Activated naive CD4-positive, alpha-beta T cell treated with anti-CD3 and anti-CD28 coated beads for 36 hours (primary cell): ENCODE measurements at regions not wholly inside any gene's neighbourhood (a gene's known extent, or its start where the extent isn't known, plus 50 kb on each side); places are given as distances from the start of the nearest gene placed in this dataset.
A peak's percentile ranks its signal among the peaks of the same experiment; 100 is the strongest.

Source experiments
- CTCF ChIA-PET: fragments of 350-600 bp; sonication (Branson Sonifier 250); formaldehyde crosslinking; loops from one replicate; lab custom pipeline; 2021; ENCODE audit warnings: antibody characterized with exemption; lab: Charles Lee
- DNase-seq: peaks from one replicate; pipeline ENCODE4 v3.0.0-alpha.2; 2020
- H3K27ac Mint-ChIP-seq: one replicate; pipeline ENCODE4 v1.8.0; 2021; ENCODE audit warnings: mild to moderate bottlenecking, mixed read lengths
- H3K27me3 Mint-ChIP-seq: one replicate; pipeline ENCODE4 v1.8.0; 2021; ENCODE audit warnings: low read depth, mixed read lengths
- H3K36me3 Mint-ChIP-seq: one replicate; pipeline ENCODE4 v1.8.0; 2021; ENCODE audit warnings: low read depth, mixed read lengths
- H3K4me1 Mint-ChIP-seq: one replicate; pipeline ENCODE4 v1.8.0; 2021; ENCODE audit warnings: low read depth, mixed read lengths
- H3K4me3 Mint-ChIP-seq: one replicate; pipeline ENCODE4 v1.8.0; 2021; ENCODE audit warnings: mild to moderate bottlenecking, moderate library complexity, mixed read lengths
- H3K9me3 Mint-ChIP-seq: one replicate; pipeline ENCODE4 v1.8.0; 2021; ENCODE audit warnings: mixed read lengths
- intact Hi-C: fragments of 100-400 bp; cut with micrococcal nuclease; formaldehyde crosslinking; loops from one replicate; pipeline ENCODE4 v1.15.1; 2023

DNA sequence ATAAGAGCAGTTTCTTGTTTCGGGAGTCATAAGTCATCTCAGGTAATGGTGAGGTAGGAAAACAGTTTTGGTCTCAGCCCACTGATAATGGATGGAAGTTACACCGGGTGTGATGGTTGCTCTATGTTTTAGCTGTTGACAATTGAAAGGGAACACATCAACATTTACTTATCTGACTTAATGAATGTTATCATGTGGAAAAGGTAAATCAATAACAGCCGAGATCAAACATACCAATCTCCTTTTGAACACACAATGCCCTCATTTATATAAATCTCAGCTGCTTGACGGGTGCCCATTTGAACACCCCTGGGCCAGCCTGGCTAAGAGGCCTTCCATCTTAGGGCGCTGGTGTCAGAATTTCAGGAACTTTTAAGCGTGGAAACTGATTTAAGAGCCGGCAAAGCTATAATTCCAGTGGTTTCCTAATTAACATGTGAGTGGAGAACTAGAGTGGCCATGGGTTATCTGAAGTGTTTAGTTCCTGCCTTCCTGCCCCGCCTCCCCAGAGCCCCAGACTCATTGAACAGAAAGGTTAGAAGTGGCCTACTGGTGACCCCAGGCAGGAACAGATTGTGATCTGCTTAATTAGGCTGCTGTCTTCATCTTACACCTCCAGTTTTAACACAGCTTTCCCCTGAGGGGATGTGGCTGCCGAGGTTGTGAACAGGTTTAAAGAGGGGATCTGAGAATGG, 572.7 kb downstream of the FGF9 start:
- no peak for DNase-seq
- H3K4me1 Mint-ChIP-seq, result peaks cover 2% of the 10 kb centered on the region
- no peak overlapping the region for H3K4me3 Mint-ChIP-seq
- no peak overlapping the region for H3K27ac Mint-ChIP-seq
- CTCF ChIA-PET, result interaction anchor here (0.8 kb wide), 1 partner anchor 36 kb away, joined by 3 read pairs; no protein-coding TSS in a partner anchor
- H3K36me3 Mint-ChIP-seq, result no peaks in the 10 kb centered on the region
- intact Hi-C loops, result no loop called here
- no peaks in the 10 kb centered on the region for H3K27me3 Mint-ChIP-seq
- H3K9me3 Mint-ChIP-seq, result no peaks in the 10 kb centered on the region

DNA sequence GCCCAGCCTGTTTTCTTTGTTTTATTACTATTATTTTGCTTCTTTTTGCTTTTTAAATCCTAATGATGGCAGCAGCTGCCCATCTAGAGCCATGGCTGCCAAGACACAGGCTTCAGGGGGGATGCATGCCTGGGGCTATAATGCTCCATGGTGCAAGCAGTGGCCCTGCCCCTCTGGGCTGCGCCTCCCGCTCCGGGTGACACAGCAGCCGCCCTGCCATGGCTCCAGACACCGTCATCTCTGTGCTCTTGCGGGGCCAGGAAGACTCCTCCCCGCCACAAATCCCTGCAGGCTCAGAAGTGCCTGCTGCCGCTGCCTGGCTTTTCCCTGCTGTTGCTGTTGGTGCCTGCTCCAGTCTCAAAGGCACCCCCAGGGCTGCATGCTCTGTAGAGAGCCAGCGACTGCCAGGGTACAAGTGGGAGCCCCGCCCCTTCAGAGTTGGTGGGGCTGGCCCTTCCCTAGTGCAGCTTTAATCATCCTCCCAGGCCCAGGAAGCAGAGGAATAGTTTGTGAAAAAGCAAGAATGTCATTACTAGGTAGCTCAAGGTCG, 581.5 kb downstream of the FGF9 start:
- no peak for DNase-seq
- Mint-ChIP-seq H3K9me3 (no peaks in the 10 kb centered on the region), H3K4me3 (no peak overlapping the region), H3K4me1 (no peaks in the 10 kb centered on the region), H3K27me3 (no peaks in the 10 kb centered on the region), H3K27ac (no peak overlapping the region), H3K36me3 (no peaks in the 10 kb centered on the region)
- CTCF ChIA-PET, result no interaction called here
- intact Hi-C loops, result no loop called here

DNA sequence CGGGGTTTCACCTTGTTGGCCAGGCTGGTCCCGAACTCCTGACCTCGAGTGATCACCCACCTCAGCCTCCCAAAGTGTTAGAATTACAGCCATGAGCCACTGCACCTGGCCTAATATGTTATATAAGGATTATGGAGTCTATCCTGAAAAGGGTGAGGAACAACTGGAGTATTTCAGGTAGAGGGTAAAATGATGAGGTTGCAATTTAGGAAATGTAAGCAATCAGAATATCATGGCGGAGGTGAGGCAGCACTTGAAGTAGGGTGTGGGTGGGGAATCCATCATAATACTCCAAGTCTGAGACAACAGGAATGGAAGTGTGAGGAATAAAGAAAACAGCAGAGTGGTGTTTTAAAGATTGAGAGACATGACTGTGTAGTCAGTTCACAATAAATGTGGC, 582.2 kb downstream of the FGF9 start:
- no peak overlapping the region for H3K27ac Mint-ChIP-seq
- intact Hi-C loops, result no loop called here
- H3K36me3 Mint-ChIP-seq, result no peaks in the 10 kb centered on the region
- DNase-seq, result no peak
- H3K9me3 Mint-ChIP-seq, result no peaks in the 10 kb centered on the region
- no peaks in the 10 kb centered on the region for H3K27me3 Mint-ChIP-seq
- no peak overlapping the region for H3K4me3 Mint-ChIP-seq
- H3K4me1 Mint-ChIP-seq, result no peaks in the 10 kb centered on the region
- CTCF ChIA-PET, result no interaction called here

DNA sequence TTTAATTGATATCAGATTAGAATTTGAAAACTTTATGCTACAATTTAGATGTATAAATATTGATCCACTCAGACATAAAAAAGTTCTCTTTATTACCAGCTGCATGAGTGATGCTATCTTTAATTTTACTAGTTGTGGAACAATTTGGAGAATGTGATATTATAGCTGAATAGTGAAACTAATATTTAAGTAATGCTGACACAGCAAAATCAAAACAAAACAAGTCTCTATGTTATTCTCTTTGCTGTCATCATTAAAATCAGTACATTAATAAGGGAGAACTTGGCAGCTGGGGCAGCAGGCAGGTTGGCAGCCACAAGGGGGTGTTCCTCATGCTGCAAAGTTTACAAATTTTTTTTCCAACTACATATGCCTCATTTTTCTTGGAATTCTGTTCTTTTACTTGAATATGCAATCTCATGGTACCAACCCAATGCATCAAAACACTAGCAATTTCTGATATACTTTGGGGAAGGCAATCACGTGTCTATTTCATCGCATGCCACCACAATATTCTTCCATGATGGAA, 585.3 kb downstream of the FGF9 start:
- intact Hi-C loops, result no loop called here
- no peak overlapping the region for H3K4me3 Mint-ChIP-seq
- no peak overlapping the region for H3K27ac Mint-ChIP-seq
- no peak for DNase-seq
- H3K36me3 Mint-ChIP-seq, result no peaks in the 10 kb centered on the region
- no peaks in the 10 kb centered on the region for H3K4me1 Mint-ChIP-seq
- CTCF ChIA-PET, result interaction anchor here (0.7 kb wide), 1 partner anchor 195 kb away, joined by 4 read pairs; no protein-coding TSS in a partner anchor
- H3K27me3 Mint-ChIP-seq, result no peaks in the 10 kb centered on the region
- no peaks in the 10 kb centered on the region for H3K9me3 Mint-ChIP-seq

DNA sequence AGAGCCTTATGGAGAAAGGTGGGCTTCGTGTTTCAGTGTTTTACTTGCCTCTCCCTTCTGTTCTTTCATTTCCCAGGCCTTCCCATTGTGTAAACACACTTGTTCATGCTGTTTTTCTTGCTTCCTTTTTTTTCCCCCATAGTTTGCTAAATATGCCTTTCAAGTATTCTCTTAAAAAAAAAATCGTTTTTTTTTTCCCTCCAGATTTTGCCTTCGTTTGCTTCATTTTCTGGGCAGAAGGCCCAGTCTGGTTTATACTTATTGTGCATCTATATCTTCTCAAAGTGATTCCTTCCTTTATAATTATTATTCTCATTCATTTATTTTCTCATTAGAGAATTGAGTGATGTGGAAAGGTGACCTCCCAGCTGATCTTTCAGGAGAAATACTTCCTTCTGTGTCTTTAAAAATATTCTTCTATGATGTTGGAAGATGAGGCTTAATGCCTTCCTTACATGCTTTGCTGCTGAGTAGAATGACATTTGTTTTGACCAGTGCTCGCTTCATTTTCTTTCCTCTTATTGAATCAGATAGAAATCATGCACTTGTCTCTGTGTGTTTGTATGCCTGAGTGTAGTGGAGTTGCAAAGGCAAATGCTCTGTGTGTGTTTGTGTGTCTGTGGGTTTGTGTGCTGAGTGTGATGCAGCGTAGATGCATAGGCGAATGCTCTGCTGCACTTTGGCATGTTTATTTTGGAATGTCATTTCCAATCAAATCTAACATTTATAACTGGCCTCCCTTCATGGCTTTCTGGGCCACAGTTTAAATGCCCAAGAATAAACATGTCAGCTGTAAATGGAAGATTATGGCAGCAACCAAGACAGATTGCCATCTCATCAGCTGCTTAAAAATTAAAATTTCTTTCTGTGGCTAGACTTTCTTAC, 591.4 kb downstream of the FGF9 start:
- no peaks in the 10 kb centered on the region for H3K27me3 Mint-ChIP-seq
- no peak overlapping the region for H3K27ac Mint-ChIP-seq
- intact Hi-C loops, result no loop called here
- CTCF ChIA-PET, result interaction anchor here (0.7 kb wide), 1 partner anchor 16 kb away, joined by 6 read pairs; no protein-coding TSS in a partner anchor
- H3K36me3 Mint-ChIP-seq, result no peaks in the 10 kb centered on the region
- no peaks in the 10 kb centered on the region for H3K9me3 Mint-ChIP-seq
- no peaks in the 10 kb centered on the region for H3K4me1 Mint-ChIP-seq
- no peak for DNase-seq
- no peak overlapping the region for H3K4me3 Mint-ChIP-seq

DNA sequence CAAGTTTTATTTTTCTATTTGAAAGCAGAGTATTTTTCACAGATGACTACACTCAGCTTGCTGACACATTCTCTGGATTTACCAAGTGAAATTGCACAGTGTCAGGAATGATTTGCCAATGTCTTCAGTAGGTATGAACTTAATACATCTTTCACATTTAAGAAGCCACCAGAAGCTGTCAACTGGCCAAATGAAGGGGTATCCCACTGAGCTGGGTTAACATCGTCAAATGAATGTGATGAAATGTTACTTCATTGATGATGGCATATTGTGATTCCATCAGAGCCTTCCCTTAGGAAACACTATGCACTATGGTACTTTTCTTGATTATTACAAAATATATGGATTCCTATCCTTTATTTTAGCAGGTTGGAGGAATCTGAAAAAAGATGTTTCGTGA, 592.3 kb downstream of the FGF9 start:
- Mint-ChIP-seq H3K27me3 (no peaks in the 10 kb centered on the region), H3K27ac (no peak overlapping the region), H3K4me1 (no peaks in the 10 kb centered on the region), H3K4me3 (no peak overlapping the region), H3K36me3 (no peaks in the 10 kb centered on the region), H3K9me3 (peaks cover 3% of the 10 kb centered on the region)
- intact Hi-C loops, result no loop called here
- CTCF ChIA-PET, result no interaction called here
- no peak for DNase-seq

DNA sequence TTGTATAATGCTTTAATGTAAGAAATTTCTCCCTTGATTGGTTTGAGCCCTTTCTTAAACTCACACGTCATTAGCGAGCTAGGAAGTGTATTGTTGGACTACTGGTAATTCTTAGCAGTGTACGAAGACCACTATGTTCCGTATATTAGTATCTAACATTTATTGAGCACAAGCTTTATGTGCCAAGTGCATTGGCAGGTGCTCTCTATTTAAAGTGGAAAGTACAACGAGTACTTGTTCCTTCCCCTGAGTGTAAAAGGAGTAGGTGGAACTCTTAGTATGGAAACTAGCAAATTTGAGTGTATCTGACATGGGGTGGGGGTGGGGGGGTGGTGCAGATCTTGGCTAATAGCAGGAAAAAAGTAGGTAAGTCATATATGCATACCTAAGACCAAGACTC, 594.7 kb downstream of the FGF9 start:
- H3K9me3 Mint-ChIP-seq, result peaks cover 3% of the 10 kb centered on the region
- no peaks in the 10 kb centered on the region for H3K4me1 Mint-ChIP-seq
- no peak for DNase-seq
- intact Hi-C loops, result no loop called here
- no peak overlapping the region for H3K27ac Mint-ChIP-seq
- H3K27me3 Mint-ChIP-seq, result peaks cover 1% of the 10 kb centered on the region
- CTCF ChIA-PET, result no interaction called here
- no peak overlapping the region for H3K4me3 Mint-ChIP-seq
- H3K36me3 Mint-ChIP-seq, result no peaks in the 10 kb centered on the region

DNA sequence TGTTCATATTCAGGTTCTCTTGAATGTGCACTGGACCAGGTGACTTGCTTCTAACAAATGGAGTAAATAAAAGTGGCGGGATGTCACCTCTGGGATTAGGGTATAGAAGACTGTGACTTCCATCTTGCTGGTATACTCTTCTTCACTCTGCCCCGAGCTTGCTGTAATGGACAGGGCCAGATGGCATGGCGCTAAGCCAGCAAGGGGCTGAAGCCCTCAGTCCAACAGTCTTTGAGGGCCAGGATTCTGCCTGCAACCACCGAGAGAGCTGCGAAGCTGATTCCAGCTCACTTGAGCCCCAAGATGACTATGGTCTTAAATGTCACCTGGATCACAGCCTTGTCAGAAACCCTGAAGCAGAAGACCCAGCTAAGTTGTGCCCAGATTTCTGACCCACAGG, 600.0 kb downstream of the FGF9 start:
- no peak overlapping the region for H3K4me3 Mint-ChIP-seq
- no peak for DNase-seq
- H3K9me3 Mint-ChIP-seq, result peaks cover 3% of the 10 kb centered on the region
- H3K4me1 Mint-ChIP-seq, result no peaks in the 10 kb centered on the region
- peaks cover 2% of the 10 kb centered on the region for H3K27me3 Mint-ChIP-seq
- intact Hi-C loops, result no loop called here
- H3K27ac Mint-ChIP-seq, result no peak overlapping the region
- H3K36me3 Mint-ChIP-seq, result no peaks in the 10 kb centered on the region
- CTCF ChIA-PET, result interaction anchor here (0.7 kb wide), 1 partner anchor 11 kb away, joined by 3 read pairs; no protein-coding TSS in a partner anchor

DNA sequence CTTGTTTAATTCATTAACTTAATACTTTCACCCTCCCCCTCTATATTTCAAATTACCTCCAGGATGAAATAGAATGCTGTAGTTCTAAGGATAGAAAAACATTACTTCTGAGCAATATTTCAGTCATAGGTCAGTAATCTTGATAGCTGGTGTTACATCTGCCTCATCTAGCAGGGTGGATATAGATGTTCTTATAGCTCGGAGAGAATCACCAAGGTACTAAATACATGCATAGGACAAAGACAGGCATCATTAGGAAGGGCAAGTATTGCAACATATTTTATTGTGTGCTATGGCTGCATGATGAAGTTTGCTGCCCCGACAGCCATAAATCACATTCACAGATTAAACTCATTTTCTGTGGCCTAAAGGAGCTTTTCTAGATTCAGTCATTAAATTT, 601.0 kb downstream of the FGF9 start:
- Mint-ChIP-seq H3K27me3 (peaks cover 2% of the 10 kb centered on the region), H3K27ac (no peak overlapping the region), H3K36me3 (no peaks in the 10 kb centered on the region), H3K4me1 (peaks cover under 1% of the 10 kb centered on the region), H3K4me3 (no peak overlapping the region), H3K9me3 (peaks cover 3% of the 10 kb centered on the region)
- no peak for DNase-seq
- CTCF ChIA-PET, result interaction anchor here (0.8 kb wide), 1 partner anchor 422 kb away, joined by 3 read pairs; no protein-coding TSS in a partner anchor
- intact Hi-C loops, result no loop called here

DNA sequence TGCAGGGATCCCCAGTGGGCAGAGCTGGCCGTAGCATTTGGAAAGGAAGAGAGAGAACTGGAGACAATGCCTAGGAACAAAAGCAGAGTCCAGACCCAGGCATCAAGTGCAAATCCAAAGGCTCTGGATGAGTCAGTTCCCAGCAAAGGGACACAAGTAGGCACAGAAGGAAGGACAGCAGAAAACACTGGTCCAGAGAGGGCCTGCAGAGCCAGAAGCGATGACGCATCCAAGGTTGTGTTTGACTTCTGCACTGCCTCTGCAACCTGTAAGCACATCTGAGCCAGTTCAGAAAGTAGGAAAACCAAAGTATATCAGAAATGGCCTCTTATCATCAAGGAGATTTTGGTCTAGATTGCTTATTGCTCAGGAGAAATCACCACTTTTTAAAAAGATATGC, 604.5 kb downstream of the FGF9 start:
- Mint-ChIP-seq H3K27me3 (peaks cover 2% of the 10 kb centered on the region), H3K27ac (no peak overlapping the region), H3K4me3 (no peak overlapping the region), H3K36me3 (no peaks in the 10 kb centered on the region), H3K9me3 (no peaks in the 10 kb centered on the region), H3K4me1 (peaks cover 10% of the 10 kb centered on the region)
- intact Hi-C loops, result no loop called here
- DNase-seq, result no peak
- CTCF ChIA-PET, result no interaction called here

DNA sequence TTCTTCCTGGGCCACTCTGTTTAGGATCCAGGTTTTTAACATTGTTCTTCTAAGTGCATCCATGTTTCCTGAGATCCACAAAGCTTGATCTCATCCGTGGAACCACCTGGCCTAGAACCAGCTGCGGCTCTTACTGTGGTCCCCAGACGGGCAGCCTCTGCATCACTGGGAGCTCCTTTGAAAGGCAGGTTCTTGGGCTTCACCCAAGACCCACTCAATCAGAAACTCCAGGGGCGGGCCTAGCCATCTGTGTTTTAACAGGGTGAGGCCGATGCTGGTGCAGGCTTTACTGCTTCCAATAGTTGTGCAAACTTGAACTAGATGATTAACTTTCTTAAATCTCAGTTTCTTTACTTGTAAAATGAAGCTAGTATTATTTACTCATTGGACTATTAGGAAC, 605.7 kb downstream of the FGF9 start:
- H3K9me3 Mint-ChIP-seq, result no peaks in the 10 kb centered on the region
- intact Hi-C loops, result no loop called here
- CTCF ChIA-PET, result no interaction called here
- H3K27ac Mint-ChIP-seq, result no peak overlapping the region
- H3K27me3 Mint-ChIP-seq, result no peaks in the 10 kb centered on the region
- DNase-seq, result no peak
- H3K4me1 Mint-ChIP-seq, result peaks cover 10% of the 10 kb centered on the region
- no peaks in the 10 kb centered on the region for H3K36me3 Mint-ChIP-seq
- H3K4me3 Mint-ChIP-seq, result no peak overlapping the region

DNA sequence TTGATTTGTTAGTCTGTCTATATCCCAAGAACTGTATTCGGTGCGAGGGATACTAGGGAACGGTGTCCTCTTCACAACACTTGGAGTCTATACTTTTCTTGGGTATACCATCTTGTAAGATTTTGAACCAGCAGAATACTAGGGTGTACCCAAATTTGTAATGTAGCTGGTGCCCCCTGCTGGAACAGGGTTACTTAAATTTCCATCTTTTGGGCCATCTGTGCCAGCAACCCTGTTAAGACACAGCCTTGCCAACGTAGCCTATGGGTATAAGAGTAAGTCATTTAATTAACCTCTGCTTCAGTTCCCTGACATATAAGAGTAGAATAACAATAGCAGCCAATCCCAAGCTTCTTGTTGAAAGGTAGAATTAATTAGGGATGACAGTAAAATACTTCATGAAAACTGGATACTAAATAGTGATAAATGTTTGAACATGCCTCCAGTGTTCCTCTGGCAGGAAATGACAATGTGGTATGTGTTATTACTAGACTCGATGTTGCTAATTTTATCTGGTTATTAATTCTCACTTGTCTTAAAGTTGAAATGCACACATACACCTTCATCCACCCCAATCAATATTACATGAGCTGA, 607.6 kb downstream of the FGF9 start:
- DNase-seq, result peak; percentile 84
- no peak overlapping the region for H3K27ac Mint-ChIP-seq
- H3K4me1 Mint-ChIP-seq, result peaks cover 10% of the 10 kb centered on the region
- H3K36me3 Mint-ChIP-seq, result no peaks in the 10 kb centered on the region
- H3K4me3 Mint-ChIP-seq, result no peak overlapping the region
- no peaks in the 10 kb centered on the region for H3K27me3 Mint-ChIP-seq
- intact Hi-C loops, result loop anchor here (1.0 kb wide), 5 partner anchors 217 to 653 kb away; no protein-coding TSS in a partner anchor
- no peaks in the 10 kb centered on the region for H3K9me3 Mint-ChIP-seq
- CTCF ChIA-PET, result interaction anchor here (1.0 to 1.6 kb wide), 3 partner anchors 35 to 641 kb away, joined by 3 to 6 read pairs (median 4); no protein-coding TSS in a partner anchor
